ENCODE measurements at regions not wholly inside any gene's neighbourhood (a gene's known extent, or its start where the extent isn't known, plus 50 kb on each side); places are given as distances from the start of the nearest gene placed in this dataset.

DNA sequence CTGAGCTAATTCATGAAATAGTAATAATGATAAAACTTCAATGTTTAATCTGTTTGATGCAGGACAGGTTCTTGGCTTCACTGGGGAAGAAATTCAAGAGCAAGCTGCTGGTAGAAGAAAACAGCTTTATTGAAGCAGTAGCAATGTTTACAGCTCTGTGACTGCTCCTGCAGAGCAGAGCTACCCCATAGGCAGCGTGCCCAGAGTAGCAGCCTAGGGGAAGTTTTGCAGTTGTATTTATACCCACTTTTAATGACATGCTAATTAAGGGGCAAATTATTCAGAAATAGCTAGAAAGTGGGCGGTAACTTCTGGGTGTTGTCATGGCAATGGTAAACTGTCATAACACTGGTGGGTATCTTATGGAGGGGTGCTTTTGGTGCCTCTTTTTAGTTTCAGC is 518.0 kb downstream of the RFPL4B start:
- H3K4me1 ChIP-seq (ENCODE audit: control insufficient read depth in 1 of 2, insufficient read depth in 2 of 2, low read depth in 1 of 2, low read length in 1 of 2) = no peaks in the 10 kb centered on the region
- H3K9me2 ChIP-seq = no peaks in the 10 kb centered on the region
- H3K4me2 ChIP-seq = no peak overlapping the region
- no peak for DNase-seq
- no peaks in the 10 kb centered on the region for H3F3A ChIP-seq (replicated peaks; ENCODE audit: insufficient read depth)
- CTCF ChIA-PET = interaction anchor here (0.7 to 1.1 kb wide), 3 partner anchors 9 to 993 kb away, joined by 3 read pairs; no protein-coding TSS in a partner anchor
- no peaks in the 10 kb centered on the region for H4K20me1 ChIP-seq (ENCODE audit: insufficient read depth)
- 83% methylated on average over 2 of the region's 2 CpGs for WGBS (ENCODE audit: low lambda C conversion rate)
- H3K27me3 ChIP-seq (ENCODE audit: insufficient read depth) = no peaks in the 10 kb centered on the region
- H3K27ac ChIP-seq (ENCODE audit: low read depth in 2 of 2, low read length in 1 of 2) = no peak overlapping the region
- H3K9ac ChIP-seq = no peak overlapping the region
- POLR2A ChIA-PET = no interaction called here
- no peak for TF ChIP-seq FOXM1 (IDR thresholded peaks at IDR 0.05; ENCODE audit: low read depth)
- no peak for TF ChIP-seq EP300 (IDR thresholded peaks at IDR 0.05; ENCODE audit: borderline replicate concordance in 1 of 2, low read depth in 1 of 2, low read length in 1 of 2)
- TF ChIP-seq, protein P1, sequence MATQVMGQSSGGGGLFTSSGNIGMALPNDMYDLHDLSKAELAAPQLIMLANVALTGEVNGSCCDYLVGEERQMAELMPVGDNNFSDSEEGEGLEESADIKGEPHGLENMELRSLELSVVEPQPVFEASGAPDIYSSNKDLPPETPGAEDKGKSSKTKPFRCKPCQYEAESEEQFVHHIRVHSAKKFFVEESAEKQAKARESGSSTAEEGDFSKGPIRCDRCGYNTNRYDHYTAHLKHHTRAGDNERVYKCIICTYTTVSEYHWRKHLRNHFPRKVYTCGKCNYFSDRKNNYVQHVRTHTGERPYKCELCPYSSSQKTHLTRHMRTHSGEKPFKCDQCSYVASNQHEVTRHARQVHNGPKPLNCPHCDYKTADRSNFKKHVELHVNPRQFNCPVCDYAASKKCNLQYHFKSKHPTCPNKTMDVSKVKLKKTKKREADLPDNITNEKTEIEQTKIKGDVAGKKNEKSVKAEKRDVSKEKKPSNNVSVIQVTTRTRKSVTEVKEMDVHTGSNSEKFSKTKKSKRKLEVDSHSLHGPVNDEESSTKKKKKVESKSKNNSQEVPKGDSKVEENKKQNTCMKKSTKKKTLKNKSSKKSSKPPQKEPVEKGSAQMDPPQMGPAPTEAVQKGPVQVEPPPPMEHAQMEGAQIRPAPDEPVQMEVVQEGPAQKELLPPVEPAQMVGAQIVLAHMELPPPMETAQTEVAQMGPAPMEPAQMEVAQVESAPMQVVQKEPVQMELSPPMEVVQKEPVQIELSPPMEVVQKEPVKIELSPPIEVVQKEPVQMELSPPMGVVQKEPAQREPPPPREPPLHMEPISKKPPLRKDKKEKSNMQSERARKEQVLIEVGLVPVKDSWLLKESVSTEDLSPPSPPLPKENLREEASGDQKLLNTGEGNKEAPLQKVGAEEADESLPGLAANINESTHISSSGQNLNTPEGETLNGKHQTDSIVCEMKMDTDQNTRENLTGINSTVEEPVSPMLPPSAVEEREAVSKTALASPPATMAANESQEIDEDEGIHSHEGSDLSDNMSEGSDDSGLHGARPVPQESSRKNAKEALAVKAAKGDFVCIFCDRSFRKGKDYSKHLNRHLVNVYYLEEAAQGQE (IDR thresholded peaks at IDR 0.05; ENCODE audit: low read depth, low read length) = no peak
- TF ChIP-seq USF2 (IDR thresholded peaks at IDR 0.05; ENCODE audit: borderline replicate concordance, low read depth, low read length) = no peak
- no peak for TF ChIP-seq YY1 (IDR thresholded peaks at IDR 0.05; ENCODE audit: low read depth)
- TF ChIP-seq, protein P2, sequence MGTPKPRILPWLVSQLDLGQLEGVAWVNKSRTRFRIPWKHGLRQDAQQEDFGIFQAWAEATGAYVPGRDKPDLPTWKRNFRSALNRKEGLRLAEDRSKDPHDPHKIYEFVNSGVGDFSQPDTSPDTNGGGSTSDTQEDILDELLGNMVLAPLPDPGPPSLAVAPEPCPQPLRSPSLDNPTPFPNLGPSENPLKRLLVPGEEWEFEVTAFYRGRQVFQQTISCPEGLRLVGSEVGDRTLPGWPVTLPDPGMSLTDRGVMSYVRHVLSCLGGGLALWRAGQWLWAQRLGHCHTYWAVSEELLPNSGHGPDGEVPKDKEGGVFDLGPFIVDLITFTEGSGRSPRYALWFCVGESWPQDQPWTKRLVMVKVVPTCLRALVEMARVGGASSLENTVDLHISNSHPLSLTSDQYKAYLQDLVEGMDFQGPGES (IDR thresholded peaks at IDR 0.05; ENCODE audit: low read depth, low read length) = no peak
- TF ChIP-seq MXI1 (IDR thresholded peaks at IDR 0.05; ENCODE audit: low read depth, low read length) = no peak
- no peak for TF ChIP-seq GABPA (IDR thresholded peaks at IDR 0.05; ENCODE audit: low read depth)
- no peak for TF ChIP-seq SIN3A (IDR thresholded peaks at IDR 0.05; ENCODE audit: borderline replicate concordance, low read depth, low read length)
- TF ChIP-seq RCOR1 (IDR thresholded peaks at IDR 0.05; ENCODE audit: low read length) = no peak
- no peak for TF ChIP-seq SMC3 (IDR thresholded peaks at IDR 0.05; ENCODE audit: low read depth, low read length)
- H3K4me3 ChIP-seq (ENCODE audit: low read depth in 2 of 2, low read length in 1 of 2) = no peak overlapping the region
- peaks cover 16% of the 10 kb centered on the region for H3K9me3 ChIP-seq
- H3K36me3 ChIP-seq (replicated peaks in 1 of 2; ENCODE audit: control insufficient read depth in 1 of 2, insufficient read depth in 2 of 2, low read length in 1 of 2) = no peaks in the 10 kb centered on the region
- H2AFZ ChIP-seq (ENCODE audit: low read depth) = no peak overlapping the region
- no peaks in the 10 kb centered on the region for H3K79me2 ChIP-seq (ENCODE audit: insufficient read depth)

- H3K4me3 ChIP-seq (ENCODE audit: low read depth in 2 of 2, low read length in 1 of 2) = no peak overlapping the region
- DNase-seq = no peak
- no peaks in the 10 kb centered on the region for H3K9me2 ChIP-seq
- H3F3A ChIP-seq (replicated peaks; ENCODE audit: insufficient read depth) = peaks cover 13% of the 10 kb centered on the region
- 90% methylated on average over 1 of the region's 1 CpG for WGBS (ENCODE audit: low lambda C conversion rate)
- no peaks in the 10 kb centered on the region for H3K36me3 ChIP-seq (replicated peaks in 1 of 2; ENCODE audit: control insufficient read depth in 1 of 2, insufficient read depth in 2 of 2, low read length in 1 of 2)
- ChIA-PET CTCF (no interaction called here), POLR2A (no interaction called here)
- H3K27ac ChIP-seq (ENCODE audit: low read depth in 2 of 2, low read length in 1 of 2) = no peak overlapping the region
- TF ChIP-seq, protein P3, sequence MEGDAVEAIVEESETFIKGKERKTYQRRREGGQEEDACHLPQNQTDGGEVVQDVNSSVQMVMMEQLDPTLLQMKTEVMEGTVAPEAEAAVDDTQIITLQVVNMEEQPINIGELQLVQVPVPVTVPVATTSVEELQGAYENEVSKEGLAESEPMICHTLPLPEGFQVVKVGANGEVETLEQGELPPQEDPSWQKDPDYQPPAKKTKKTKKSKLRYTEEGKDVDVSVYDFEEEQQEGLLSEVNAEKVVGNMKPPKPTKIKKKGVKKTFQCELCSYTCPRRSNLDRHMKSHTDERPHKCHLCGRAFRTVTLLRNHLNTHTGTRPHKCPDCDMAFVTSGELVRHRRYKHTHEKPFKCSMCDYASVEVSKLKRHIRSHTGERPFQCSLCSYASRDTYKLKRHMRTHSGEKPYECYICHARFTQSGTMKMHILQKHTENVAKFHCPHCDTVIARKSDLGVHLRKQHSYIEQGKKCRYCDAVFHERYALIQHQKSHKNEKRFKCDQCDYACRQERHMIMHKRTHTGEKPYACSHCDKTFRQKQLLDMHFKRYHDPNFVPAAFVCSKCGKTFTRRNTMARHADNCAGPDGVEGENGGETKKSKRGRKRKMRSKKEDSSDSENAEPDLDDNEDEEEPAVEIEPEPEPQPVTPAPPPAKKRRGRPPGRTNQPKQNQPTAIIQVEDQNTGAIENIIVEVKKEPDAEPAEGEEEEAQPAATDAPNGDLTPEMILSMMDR (IDR thresholded peaks at IDR 0.05) = no peak
- H3K9me3 ChIP-seq = peaks cover 4% of the 10 kb centered on the region; the same call in 1 of the 2 replicates
- H3K4me2 ChIP-seq = no peak overlapping the region
- no peaks in the 10 kb centered on the region for H4K20me1 ChIP-seq (ENCODE audit: insufficient read depth)
- H3K79me2 ChIP-seq (ENCODE audit: insufficient read depth) = no peaks in the 10 kb centered on the region
- H3K4me1 ChIP-seq (ENCODE audit: control insufficient read depth in 1 of 2, insufficient read depth in 2 of 2, low read depth in 1 of 2, low read length in 1 of 2) = peaks cover 5 to 8% of the 10 kb centered on the region in 2 experiments; a peak in 2 of 4 replicates
- H2AFZ ChIP-seq (ENCODE audit: low read depth) = no peak overlapping the region
- H3K27me3 ChIP-seq (ENCODE audit: insufficient read depth) = no peaks in the 10 kb centered on the region
- no peak overlapping the region for H3K9ac ChIP-seq
Measured at GRCh38 chr6:112874881-112875280, 527.8 kb downstream of the RFPL4B start.

All from SK-N-SH (cell line).